ENCODE measurements at regions not wholly inside any gene's neighbourhood (a gene's known extent, or its start where the extent isn't known, plus 50 kb on each side); places are given as distances from the start of the nearest gene placed in this dataset.

- TF ChIP-seq, protein P1, sequence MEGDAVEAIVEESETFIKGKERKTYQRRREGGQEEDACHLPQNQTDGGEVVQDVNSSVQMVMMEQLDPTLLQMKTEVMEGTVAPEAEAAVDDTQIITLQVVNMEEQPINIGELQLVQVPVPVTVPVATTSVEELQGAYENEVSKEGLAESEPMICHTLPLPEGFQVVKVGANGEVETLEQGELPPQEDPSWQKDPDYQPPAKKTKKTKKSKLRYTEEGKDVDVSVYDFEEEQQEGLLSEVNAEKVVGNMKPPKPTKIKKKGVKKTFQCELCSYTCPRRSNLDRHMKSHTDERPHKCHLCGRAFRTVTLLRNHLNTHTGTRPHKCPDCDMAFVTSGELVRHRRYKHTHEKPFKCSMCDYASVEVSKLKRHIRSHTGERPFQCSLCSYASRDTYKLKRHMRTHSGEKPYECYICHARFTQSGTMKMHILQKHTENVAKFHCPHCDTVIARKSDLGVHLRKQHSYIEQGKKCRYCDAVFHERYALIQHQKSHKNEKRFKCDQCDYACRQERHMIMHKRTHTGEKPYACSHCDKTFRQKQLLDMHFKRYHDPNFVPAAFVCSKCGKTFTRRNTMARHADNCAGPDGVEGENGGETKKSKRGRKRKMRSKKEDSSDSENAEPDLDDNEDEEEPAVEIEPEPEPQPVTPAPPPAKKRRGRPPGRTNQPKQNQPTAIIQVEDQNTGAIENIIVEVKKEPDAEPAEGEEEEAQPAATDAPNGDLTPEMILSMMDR (IDR thresholded peaks at IDR 0.05) = no peak
- DNase-seq (ENCODE audit: low spot score) (no peak), ATAC-seq (ENCODE audit: low FRiP score) (no peak)
Observed at GRCh38 chr4:54516556-54517215, 141.1 kb upstream of the KIT start.

- TF ChIP-seq, protein P1 (IDR thresholded peaks at IDR 0.05) = no peak
- ATAC-seq (ENCODE audit: low FRiP score) (no peak), DNase-seq (ENCODE audit: low spot score) (no peak)
Observed at GRCh38 chr4:54517781-54518444, 139.8 kb upstream of the KIT start.

DNA sequence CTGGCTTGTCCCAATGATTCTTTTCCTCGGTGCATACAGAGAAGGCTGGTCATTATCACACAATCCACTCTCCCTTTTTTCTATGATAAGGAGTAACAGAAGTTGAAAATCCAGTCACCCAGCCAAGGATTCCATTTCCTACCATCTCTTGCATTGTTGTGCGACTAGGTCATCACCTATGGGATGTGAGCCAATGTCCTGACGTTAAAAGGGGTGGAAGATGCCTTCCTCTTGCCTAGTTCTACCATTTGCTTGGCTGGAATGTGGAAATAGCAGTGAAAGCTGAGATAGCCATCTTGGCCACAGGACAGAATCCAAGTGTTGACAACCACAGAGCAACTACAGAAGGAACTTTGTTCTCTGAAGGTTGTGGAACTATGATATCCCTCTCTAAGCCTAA lies 132.2 kb upstream of the KIT start:
- TF ChIP-seq, protein P1 (IDR thresholded peaks at IDR 0.05) = no peak
- ATAC-seq (ENCODE audit: low FRiP score) = no peak
- no peak for DNase-seq (ENCODE audit: low spot score)

- ATAC-seq (ENCODE audit: low FRiP score) (no peak), DNase-seq (ENCODE audit: low spot score) (no peak)
- TF ChIP-seq, protein P1 (IDR thresholded peaks at IDR 0.05) = no peak
Observed at GRCh38 chr4:54526560-54526959, 131.2 kb upstream of the KIT start.

DNA sequence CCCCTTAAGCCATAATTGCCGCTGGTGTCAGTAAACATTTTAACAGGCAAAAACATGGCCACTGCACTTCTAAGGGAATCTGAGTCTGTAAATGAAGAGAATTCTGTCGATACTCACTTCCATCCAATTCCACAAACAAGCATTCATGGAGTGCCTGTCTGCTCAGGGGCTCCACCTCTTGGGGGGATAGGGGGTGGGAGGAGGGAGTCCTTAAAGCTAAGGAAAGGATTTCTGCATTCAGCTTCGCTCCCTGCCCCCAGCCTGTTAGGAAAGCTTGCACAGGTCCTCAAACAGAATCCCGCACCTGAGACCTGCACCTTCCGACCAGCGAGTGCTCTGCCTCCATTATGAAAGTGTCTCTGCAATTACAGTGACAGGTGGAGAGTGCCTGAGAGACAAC lies 130.2 kb upstream of the KIT start:
- TF ChIP-seq, protein P1 (IDR thresholded peaks at IDR 0.05) = no peak
- ATAC-seq (ENCODE audit: low FRiP score) (no peak), DNase-seq (ENCODE audit: low spot score) (no peak)

GRCh38 chr4:54539500-54540029 lies 118.2 kb upstream of the KIT start:
- DNase-seq (ENCODE audit: low spot score) (no peak), ATAC-seq (ENCODE audit: low FRiP score) (no peak)
- TF ChIP-seq, protein P1 (IDR thresholded peaks at IDR 0.05) = no peak

DNA sequence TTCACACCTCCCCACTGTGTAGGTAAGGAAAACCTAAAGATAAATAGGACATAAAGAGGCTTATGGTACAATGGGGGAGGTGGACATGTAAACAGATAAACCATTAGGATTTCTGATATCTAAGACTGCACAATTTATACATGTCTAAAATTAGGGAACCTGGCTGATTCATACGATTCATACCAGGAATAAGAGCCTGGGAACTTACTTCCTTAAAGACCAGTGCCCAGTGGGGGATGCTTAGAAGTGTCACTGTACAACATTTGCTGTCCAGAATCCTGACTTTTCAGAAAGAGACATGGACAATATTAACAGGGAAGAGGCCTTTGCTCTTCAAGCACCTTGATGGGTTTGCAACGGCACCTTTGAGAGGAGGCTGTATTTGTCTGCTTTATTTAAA lies 116.8 kb upstream of the KIT start:
- DNase-seq (ENCODE audit: low spot score) (no peak), ATAC-seq (ENCODE audit: low FRiP score) (no peak)
- TF ChIP-seq, protein P1 (IDR thresholded peaks at IDR 0.05) = no peak
